HL-60 (cell line): ENCODE measurements at regions not wholly inside any gene's neighbourhood (a gene's known extent, or its start where the extent isn't known, plus 50 kb on each side); places are given as distances from the start of the nearest gene placed in this dataset.

ENCODE experiments used
- DNase-seq, 2 experiments: peaks; one replicate each; pipeline ENCODE4 v3.0.0-alpha.2; 2010 to 2020; ENCODE audit warnings: low read depth in 1 of 2, low spot score in 1 of 2
- H3K27ac ChIP-seq: fragments of 250-450 bp; sonication (Bioruptor Pico); replicated peaks from 2 replicates; pipeline ENCODE4 v1.5.1; 2020; ENCODE audit warnings: mild to moderate bottlenecking, moderate library complexity
- H3K27me3 ChIP-seq: fragments of 250-450 bp; sonication (Bioruptor Pico); 2 replicates; pipeline ENCODE4 v1.5.1; 2021; ENCODE audit warnings: mild to moderate bottlenecking, moderate library complexity; ENCODE audit not compliant: insufficient read depth, poor library complexity, severe bottlenecking
- H3K4me3 ChIP-seq: replicated peaks from 2 replicates; pipeline ENCODE4 v1.5.1; 2011; ENCODE audit warnings: mild to moderate bottlenecking, control low read depth, low read length; ENCODE audit not compliant: insufficient read depth
- CTCF ChIP-seq: IDR thresholded peaks from one replicate; pipeline ENCODE4 v1.5.1; 2011; ENCODE audit warnings: low read length, control low read depth, inconsistent platforms; ENCODE audit not compliant: insufficient read depth
- GABPA ChIP-seq: IDR thresholded peaks from 2 replicates; pipeline ENCODE4 v1.6.1; 2012; ENCODE audit warnings: low read depth
- POLR2AphosphoS5 ChIP-seq: IDR thresholded peaks from 2 replicates; pipeline ENCODE4 v1.6.1; 2012; ENCODE audit warnings: low read depth
- REST ChIP-seq: IDR thresholded peaks from 2 replicates; pipeline ENCODE4 v1.6.1; 2012; ENCODE audit warnings: low read depth; ENCODE audit not compliant: insufficient replicate concordance
- SPI1 ChIP-seq: IDR thresholded peaks from 2 replicates; pipeline ENCODE4 v1.6.1; 2012; ENCODE audit warnings: low read depth, mild to moderate bottlenecking, borderline replicate concordance

DNA sequence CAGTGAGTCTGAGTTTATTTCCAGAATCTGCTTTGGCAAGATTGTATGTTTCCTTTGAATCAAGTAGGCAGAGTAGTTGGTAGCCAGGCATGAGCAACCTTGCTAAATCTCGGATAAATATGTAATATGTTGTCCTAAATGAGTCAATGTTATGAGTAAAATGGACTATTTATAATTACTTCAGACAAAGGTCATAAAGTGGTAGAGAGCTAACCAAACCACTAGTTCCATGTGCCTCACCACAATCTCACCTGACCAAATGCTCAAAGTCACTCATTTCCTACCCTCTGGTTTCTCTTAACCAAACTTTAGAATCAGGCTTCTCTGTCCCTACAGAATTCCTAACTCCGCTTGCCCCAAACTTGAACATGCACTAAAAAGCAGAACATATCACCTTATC, 261.2 kb upstream of the FSIP2 start:
- DNase-seq, result no peak
- no peak overlapping the region for H3K4me3 ChIP-seq
- TF ChIP-seq GABPA (no peak), CTCF (no peak), POLR2AphosphoS5 (no peak), SPI1 (no peak), REST (no peak)
- H3K27me3 ChIP-seq, result no peaks in the 10 kb centered on the region
- no peak overlapping the region for H3K27ac ChIP-seq

DNA sequence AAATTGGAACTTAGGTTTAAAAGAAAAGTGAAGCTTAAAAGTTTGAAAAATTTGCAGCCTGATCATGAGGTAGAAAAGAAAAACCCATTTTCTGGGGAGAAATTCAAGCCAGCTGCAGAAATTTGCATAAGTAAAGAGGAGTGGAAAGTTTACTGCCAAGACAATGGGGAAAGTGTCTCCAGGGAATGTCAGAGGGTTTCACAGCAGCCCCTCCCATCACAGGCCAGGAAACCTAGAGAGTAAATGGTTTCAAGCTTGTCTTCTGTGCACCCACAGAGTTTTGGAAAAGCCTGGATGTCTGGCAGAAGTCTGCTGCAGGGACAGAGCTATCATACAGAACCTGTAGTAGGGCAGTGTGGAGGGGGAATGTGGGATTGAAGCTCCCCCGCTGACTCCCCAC, 254.0 kb upstream of the FSIP2 start:
- Histone ChIP-seq H3K4me3 (no peak overlapping the region), H3K27me3 (no peaks in the 10 kb centered on the region), H3K27ac (no peak overlapping the region)
- no peak for DNase-seq
- TF ChIP-seq SPI1 (no peak), REST (no peak), GABPA (no peak), POLR2AphosphoS5 (no peak), CTCF (no peak)

DNA sequence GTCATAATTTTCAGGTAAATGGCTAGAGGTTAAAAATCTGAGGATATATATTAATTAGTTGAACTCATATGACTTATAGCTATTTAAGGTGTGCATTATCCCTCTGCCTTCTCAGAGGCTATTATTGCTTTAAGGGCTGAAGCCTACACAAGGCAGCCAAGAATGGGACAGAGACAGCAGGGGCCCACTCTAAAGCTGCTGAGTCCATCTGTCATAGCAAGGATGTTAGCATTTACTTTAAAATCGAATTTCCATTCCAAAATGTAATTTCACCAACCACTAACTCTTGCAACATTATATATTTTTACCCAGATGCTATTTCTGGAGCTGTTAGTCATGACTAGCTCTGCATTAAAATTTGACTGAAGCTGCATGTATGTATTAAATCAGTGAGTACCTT, 236.3 kb upstream of the FSIP2 start:
- Histone ChIP-seq H3K27me3 (no peaks in the 10 kb centered on the region), H3K27ac (no peak overlapping the region), H3K4me3 (no peak overlapping the region)
- no peak for DNase-seq
- TF ChIP-seq REST (no peak), GABPA (no peak), CTCF (no peak), SPI1 (no peak), POLR2AphosphoS5 (no peak)
